ENCODE measurements at regions not wholly inside any gene's neighbourhood (a gene's known extent, or its start where the extent isn't known, plus 50 kb on each side); places are given as distances from the start of the nearest gene placed in this dataset.

GRCh38 chr14:31936115-31936514, 141.0 kb upstream of the ARHGAP5 start:
- no peak for TF ChIP-seq POLR2A (IDR thresholded peaks at IDR 0.05)
- no peak for TF ChIP-seq CTCF (IDR thresholded peaks at IDR 0.05 in 4 of 5, conservative IDR thresholded peaks at IDR 0.05 in 1 of 5)

Data from gastrocnemius medialis (tissue), 4 donors.